ENCODE measurements at regions not wholly inside any gene's neighbourhood (a gene's known extent, or its start where the extent isn't known, plus 50 kb on each side); places are given as distances from the start of the nearest gene placed in this dataset.

DNA sequence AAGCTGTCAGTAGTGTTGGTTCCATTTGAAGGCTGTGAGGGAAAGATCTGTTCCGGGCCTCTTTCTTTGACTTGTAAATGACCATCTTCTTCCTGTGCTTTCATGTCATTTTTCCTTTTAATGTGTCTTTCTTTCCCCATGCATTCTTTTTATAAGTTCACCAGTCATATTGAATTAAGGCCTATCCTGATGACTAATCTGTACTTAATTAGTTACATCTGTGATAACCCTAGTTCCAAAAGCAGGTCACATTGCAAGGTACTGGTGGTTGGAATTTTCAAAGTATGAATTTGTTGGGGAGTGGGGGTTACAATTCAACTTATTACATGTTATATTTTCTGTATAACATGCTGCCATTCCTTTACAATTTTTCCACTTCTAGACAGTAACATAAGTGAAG lies 1642.1 kb upstream of the FLRT2 start:
- Mint-ChIP-seq H3K27me3 (ENCODE audit: low read depth) (no peaks in the 10 kb centered on the region), H3K4me1 (peaks cover 14% of the 10 kb centered on the region), H3K36me3 (no peaks in the 10 kb centered on the region), H3K9me3 (peaks cover 18% of the 10 kb centered on the region), H3K27ac (no peak overlapping the region), H3K4me3 (no peak overlapping the region)
- ATAC-seq (no peak), DNase-seq (ENCODE audit: low spot score) (no peak)
- ChIA-PET CTCF (no interaction called here), POLR2A (no interaction called here)
- no peak for TF ChIP-seq NFYB (CRISPR knock-in tag; conservative IDR thresholded peaks at IDR 0.05; ENCODE audit: low read depth)
- no peak for TF ChIP-seq ATF2 (CRISPR knock-in tag; IDR thresholded peaks at IDR 0.05; ENCODE audit: borderline replicate concordance, low read depth)
- TF ChIP-seq EMX1 (CRISPR knock-in tag; IDR thresholded peaks at IDR 0.05), result no peak
- TF ChIP-seq GABPB1 (CRISPR knock-in tag; IDR thresholded peaks at IDR 0.05), result no peak

GRCh38 chr14:83893447-83893846 lies 1636.5 kb upstream of the FLRT2 start:
- no peak overlapping the region for H3K27ac Mint-ChIP-seq
- peaks cover 8% of the 10 kb centered on the region for H3K9me3 Mint-ChIP-seq
- ATAC-seq (no peak), DNase-seq (ENCODE audit: low spot score) (no peak)
- no peak overlapping the region for H3K4me3 Mint-ChIP-seq
- no peaks in the 10 kb centered on the region for H3K36me3 Mint-ChIP-seq
- TF ChIP-seq CREB1 (CRISPR knock-in tag; IDR thresholded peaks at IDR 0.05), result no peak
- TF ChIP-seq GABPB1 (CRISPR knock-in tag; IDR thresholded peaks at IDR 0.05), result no peak
- TF ChIP-seq ZNF512 (CRISPR knock-in tag; IDR thresholded peaks at IDR 0.05; ENCODE audit: borderline replicate concordance), result no peak
- no peak for TF ChIP-seq ELF4 (CRISPR knock-in tag; IDR thresholded peaks at IDR 0.05; ENCODE audit: low read depth)
- no peak for TF ChIP-seq ZNF423 (CRISPR knock-in tag; IDR thresholded peaks at IDR 0.05)
- TF ChIP-seq ZMAT4 (CRISPR knock-in tag; IDR thresholded peaks at IDR 0.05), result no peak
- TF ChIP-seq ZNF425 (CRISPR knock-in tag; conservative IDR thresholded peaks at IDR 0.05), result no peak
- no peak for TF ChIP-seq TP53 (CRISPR knock-in tag; IDR thresholded peaks at IDR 0.05)
- TF ChIP-seq E2F4 (CRISPR knock-in tag; IDR thresholded peaks at IDR 0.05; ENCODE audit: borderline replicate concordance, low read depth), result no peak
- no peak for TF ChIP-seq GRHL2 (CRISPR knock-in tag; IDR thresholded peaks at IDR 0.05; ENCODE audit: insufficient replicate concordance, severe bottlenecking)
- TF ChIP-seq FOXP4 (CRISPR knock-in tag; IDR thresholded peaks at IDR 0.05), result no peak
- no peaks in the 10 kb centered on the region for H3K27me3 Mint-ChIP-seq (ENCODE audit: low read depth)
- POLR2A ChIA-PET, result no interaction called here
- CTCF ChIA-PET, result no interaction called here
- peaks cover 40% of the 10 kb centered on the region for H3K4me1 Mint-ChIP-seq

All from WTC11 (cell line).